HepG2 (cell line): ENCODE measurements at regions not wholly inside any gene's neighbourhood (a gene's known extent, or its start where the extent isn't known, plus 50 kb on each side); places are given as distances from the start of the nearest gene placed in this dataset.

Experiments used
- ATAC-seq: fragments of 200-7000 bp; cut with Tn5 transposase; 3 replicates; pipeline ENCODE4 v1.9.1; 2020; ENCODE audit warnings: mild to moderate bottlenecking, moderate library complexity
- BruUV-seq: library from RNA; stranded (reverse); fragments of 400-500 nt; replicated peaks from 2 replicates; lab custom pipeline; 2021; lab: Mats Ljungman, UMichigan
- CTCF ChIA-PET: fragments of 300-600 bp; formaldehyde crosslinking; extraction: SDS; loops from one replicate; lab custom pipeline; 2021; ENCODE audit warnings: low total read pairs, inconsistent platforms, low intra/inter-chr PET ratio; lab: Yijun Ruan, JAX
- POLR2A ChIA-PET: fragments of 350-600 bp; sonication (Branson Sonifier 250); formaldehyde crosslinking; loops from one replicate; lab custom pipeline; 2020; ENCODE audit warnings: antibody characterized with exemption, inconsistent platforms; lab: Yijun Ruan, JAX
- DNase-seq: peaks from one replicate; pipeline ENCODE4 v3.0.0-alpha.2; 2015; ENCODE audit warnings: low spot score
- FAIRE-seq: peaks from 3 replicates; lab custom pipeline; 2011; peaks lifted over from hg19 to GRCh38; lab: Jason Lieb, UNC
- H2AFZ ChIP-seq: one replicate; pipeline ENCODE4 v1.6.1; 2011; ENCODE audit warnings: low read length, inconsistent platforms
- H3K27ac ChIP-seq: fragments of 300-600 bp; 3 replicates; pipeline ENCODE4 v1.8.0; 2011; ENCODE audit warnings: mixed run types, mild to moderate bottlenecking, mixed read lengths, low read length, inconsistent platforms; ENCODE audit not compliant: insufficient read depth; ENCODE audit errors: extremely low read length
- H3K27me3 ChIP-seq, 2 experiments: fragments of 200-600 bp in 1 of 2; 2 replicates in 1 of 2; 3 replicates in 1 of 2; pipeline versions ENCODE4 v1.6.0 to v1.8.0; 2011; ENCODE audit warnings: low read length in 2 of 2, mild to moderate bottlenecking in 2 of 2, moderate library complexity in 2 of 2, inconsistent platforms in 1 of 2; ENCODE audit not compliant: insufficient read depth in 2 of 2, control insufficient read depth in 1 of 2
- H3K36me3 ChIP-seq, 2 experiments: fragments of 200-600 bp in 1 of 2; replicated peaks in 1 of 2; 2 replicates in 1 of 2; 3 replicates in 1 of 2; pipeline versions ENCODE4 v1.5.1 to v1.8.0; 2011; ENCODE audit warnings: low read length in 2 of 2, inconsistent platforms in 1 of 2; ENCODE audit not compliant: insufficient read depth in 2 of 2, control insufficient read depth in 1 of 2
- H3K4me1 ChIP-seq: 2 replicates; pipeline ENCODE4 v1.5.1; 2012; ENCODE audit warnings: low read length, inconsistent platforms; ENCODE audit not compliant: insufficient read depth
- H3K4me2 ChIP-seq: 2 replicates; pipeline ENCODE4 v1.6.0; 2011; ENCODE audit warnings: low read depth, low read length, inconsistent platforms
- H3K4me3 ChIP-seq, 3 experiments: fragments of 200-600 bp in 1 of 3; sonication (generic), shearing (Covaris generic) in 1 of 3; replicated peaks in 1 of 3; 2 replicates each; pipeline ENCODE4 v1.5.1; 2011 to 2016; ENCODE audit warnings: low read length in 3 of 3, inconsistent platforms in 2 of 3, low read depth in 2 of 3, mild to moderate bottlenecking in 2 of 3, control low read depth in 1 of 3, mixed read lengths in 1 of 3; ENCODE audit not compliant: insufficient read depth in 1 of 3
- H3K79me2 ChIP-seq: one replicate; pipeline ENCODE4 v1.6.1; 2011; ENCODE audit warnings: low read length, inconsistent platforms; ENCODE audit not compliant: insufficient read depth
- H3K9ac ChIP-seq: 2 replicates; pipeline ENCODE4 v1.6.0; 2011; ENCODE audit warnings: mild to moderate bottlenecking, low read depth, low read length, inconsistent platforms; ENCODE audit not compliant: insufficient read depth
- H3K9me3 ChIP-seq: 2 replicates; pipeline ENCODE4 v1.5.1; 2012; ENCODE audit warnings: mild to moderate bottlenecking, low read length
- H4K20me1 ChIP-seq: 2 replicates; pipeline ENCODE4 v1.6.0; 2011; ENCODE audit warnings: inconsistent platforms, mild to moderate bottlenecking, low read length, moderate library complexity; ENCODE audit not compliant: insufficient read depth
- ASH2L ChIP-seq: fragments of 300-600, 200-600 bp; sonication (generic); IDR thresholded peaks from 2 replicates; pipeline ENCODE4 v1.7.0; 2017; ENCODE audit warnings: low read depth, mild to moderate bottlenecking, moderate library complexity, mixed read lengths, low read length; ENCODE audit not compliant: insufficient read length
- CERS6 ChIP-seq: sonication (generic); formaldehyde crosslinking; IDR thresholded peaks from 2 replicates; pipeline ENCODE4 v1.5.0; 2020; ENCODE audit warnings: missing genetic modification reagents
- E2F1 ChIP-seq: sonication (generic); formaldehyde crosslinking; IDR thresholded peaks from 2 replicates; pipeline ENCODE4 v1.5.0; 2020; ENCODE audit warnings: missing genetic modification reagents
- EED ChIP-seq: sonication (generic); formaldehyde crosslinking; IDR thresholded peaks from 2 replicates; pipeline ENCODE4 v1.5.0; 2020; ENCODE audit warnings: mild to moderate bottlenecking, missing genetic modification reagents
- GTF2F1 ChIP-seq: fragments of 150-350 bp; IDR thresholded peaks from 2 replicates; pipeline ENCODE4 v1.6.1; 2014; ENCODE audit warnings: low read length
- KMT2B ChIP-seq: IDR thresholded peaks from 2 replicates; pipeline ENCODE4 v1.6.1; 2016; ENCODE audit warnings: missing genetic modification reagents, missing compliant biosample characterization
- MAZ ChIP-seq, 2 experiments: sonication (generic) in 1 of 2; formaldehyde crosslinking in 1 of 2; IDR thresholded peaks; 2 replicates each; pipeline versions ENCODE4 v1.5.0 to v1.6.1; 2012 to 2020; ENCODE audit warnings: low read depth in 2 of 2, mild to moderate bottlenecking in 2 of 2, borderline replicate concordance in 1 of 2, improper control_type of control experiment in 1 of 2, low read length in 1 of 2, missing genetic modification reagents in 1 of 2, moderate library complexity in 1 of 2
- NBN ChIP-seq: fragments of 450-650 bp; conservative IDR thresholded peaks from 2 replicates; pipeline ENCODE4 v1.6.1; 2017
- NPAS2 ChIP-seq: sonication (generic); formaldehyde crosslinking; IDR thresholded peaks from 2 replicates; pipeline ENCODE4 v1.8.0; 2022; ENCODE audit warnings: mild to moderate bottlenecking, missing genetic modification reagents, borderline replicate concordance
- NR1H2 ChIP-seq: sonication (generic); formaldehyde crosslinking; IDR thresholded peaks from 2 replicates; pipeline ENCODE4 v1.8.1; 2022; ENCODE audit warnings: low read depth, missing genetic modification reagents, borderline replicate concordance
- NRL ChIP-seq: sonication (generic); formaldehyde crosslinking; IDR thresholded peaks from 2 replicates; pipeline ENCODE4 v1.5.0; 2020; ENCODE audit warnings: missing genetic modification reagents, mild to moderate bottlenecking, moderate library complexity, borderline replicate concordance
- SMARCE1 ChIP-seq: fragments of 450-650 bp; IDR thresholded peaks from 2 replicates; pipeline ENCODE4 v1.6.1; 2017; ENCODE audit warnings: borderline replicate concordance
- SOX6 ChIP-seq, 2 experiments: fragments of 450-650 bp in 1 of 2; sonication (generic) in 1 of 2; formaldehyde crosslinking in 1 of 2; IDR thresholded peaks; 2 replicates each; pipeline versions ENCODE4 v1.4.0 to v1.6.1; 2017 to 2020; ENCODE audit warnings: antibody characterized with exemption in 1 of 2, mild to moderate bottlenecking in 1 of 2, missing genetic modification reagents in 1 of 2
- SUZ12 ChIP-seq: fragments of 150-350 bp; IDR thresholded peaks from 2 replicates; pipeline ENCODE4 v1.6.1; 2014; ENCODE audit warnings: low read depth, low read length
- TFAP4 ChIP-seq: sonication (generic); IDR thresholded peaks from 2 replicates; pipeline ENCODE4 v1.6.1; 2016; ENCODE audit warnings: low read depth, borderline replicate concordance
- ZBTB8A ChIP-seq: sonication (generic); formaldehyde crosslinking; IDR thresholded peaks from 2 replicates; pipeline ENCODE4 v1.4.0; 2020; ENCODE audit warnings: mild to moderate bottlenecking, low read depth, missing genetic modification reagents, borderline replicate concordance
- WGBS: methylation state at CpG from one replicate; pipeline ENCODE4 v1.1.6; 2017; ENCODE audit warnings: low lambda C conversion rate; 5-methylcytosine and 5-hydroxymethylcytosine counted together
- in situ Hi-C: cut with HindIII; loops from 2 replicates; pipeline ENCODE4 v1.10.0; 2017; ENCODE audit warnings: low pct_unique_long_range_greater_than_20kb; ENCODE audit not compliant: extremely low pct_ligation_motif_present
- intact Hi-C: fragments of 100-400 bp; cut with micrococcal nuclease; formaldehyde crosslinking; loops from one replicate; pipeline ENCODE4 v1.10.0; 2022; ENCODE audit not compliant: unreplicated experiment
- TF ChIP-seq, protein P1 (sequence below): fragments of 450-650 bp; IDR thresholded peaks from 2 replicates; pipeline ENCODE4 v1.6.1; 2017

GRCh38 chr5:4228708-4229107 is 633.1 kb downstream of the IRX1 start (continued):
- TF ChIP-seq E2F1 (CRISPR knock-in tag) (no peak), EED (no peak), SMARCE1 (no peak), ASH2L (no peak), NPAS2 (CRISPR knock-in tag) (no peak), NRL (no peak)
- TF ChIP-seq, all 625 proteins: peak for 0

GRCh38 chr5:4229414-4230292 is 634.0 kb downstream of the IRX1 start:
- no peak overlapping the region for H3K4me3 ChIP-seq
- no peak overlapping the region for H3K27ac ChIP-seq
- H3K79me2 ChIP-seq = no peaks in the 10 kb centered on the region
- 53% methylated on average over 8 of the region's 17 CpGs for WGBS
- peaks cover 18% of the 10 kb centered on the region for H3K9me3 ChIP-seq
- DNase-seq = no peak
- H3K9ac ChIP-seq = no peak overlapping the region
- no peak overlapping the region for H3K4me2 ChIP-seq
- ChIA-PET CTCF (no interaction called here), POLR2A (no interaction called here)
- intact Hi-C loops (no loop called here), in situ Hi-C loops (no loop called here)
- no peaks in the 10 kb centered on the region for H3K4me1 ChIP-seq
- no peaks in the 10 kb centered on the region for H3K36me3 ChIP-seq
- FAIRE-seq = no peak
- no TSS peak for BruUV-seq
- no peak overlapping the region for H2AFZ ChIP-seq
- no peaks in the 10 kb centered on the region for H3K27me3 ChIP-seq
- no peaks in the 10 kb centered on the region for H4K20me1 ChIP-seq
- no peak for ATAC-seq
- TF ChIP-seq MAZ (IDR thresholded peaks at IDR 0.05; ENCODE audit: borderline replicate concordance, low read depth, low read length) = no peak
- TF ChIP-seq MAZ (CRISPR knock-in tag; IDR thresholded peaks at IDR 0.05; ENCODE audit: low read depth) = no peak
- no peak for TF ChIP-seq NR1H2 (CRISPR knock-in tag)
- no peak for TF ChIP-seq TFAP4
- TF ChIP-seq GTF2F1 = no peak
- no peak for TF ChIP-seq ZBTB8A (CRISPR knock-in tag)
- no peak for TF ChIP-seq SUZ12
- TF ChIP-seq KMT2B (CRISPR knock-in tag) = no peak
- no peak for TF ChIP-seq CERS6 (CRISPR knock-in tag)
- TF ChIP-seq NBN = no peak
- TF ChIP-seq, protein P1, sequence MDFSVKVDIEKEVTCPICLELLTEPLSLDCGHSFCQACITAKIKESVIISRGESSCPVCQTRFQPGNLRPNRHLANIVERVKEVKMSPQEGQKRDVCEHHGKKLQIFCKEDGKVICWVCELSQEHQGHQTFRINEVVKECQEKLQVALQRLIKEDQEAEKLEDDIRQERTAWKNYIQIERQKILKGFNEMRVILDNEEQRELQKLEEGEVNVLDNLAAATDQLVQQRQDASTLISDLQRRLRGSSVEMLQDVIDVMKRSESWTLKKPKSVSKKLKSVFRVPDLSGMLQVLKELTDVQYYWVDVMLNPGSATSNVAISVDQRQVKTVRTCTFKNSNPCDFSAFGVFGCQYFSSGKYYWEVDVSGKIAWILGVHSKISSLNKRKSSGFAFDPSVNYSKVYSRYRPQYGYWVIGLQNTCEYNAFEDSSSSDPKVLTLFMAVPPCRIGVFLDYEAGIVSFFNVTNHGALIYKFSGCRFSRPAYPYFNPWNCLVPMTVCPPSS = no peak
- no peak for TF ChIP-seq SOX6 (IDR thresholded peaks at IDR 0.05)
- no peak for TF ChIP-seq SOX6 (CRISPR knock-in tag; IDR thresholded peaks at IDR 0.05)
